Natural killer cell (primary cell): ENCODE measurements at regions not wholly inside any gene's neighbourhood (a gene's known extent, or its start where the extent isn't known, plus 50 kb on each side); places are given as distances from the start of the nearest gene placed in this dataset.

Experiments used
- ATAC-seq, 3 donors: fragments of 150-1000 bp in 2 of 3; fragments of 200-7000 bp in 1 of 3; cut with Tn5 transposase; 1 replicate in 1 of 3; 2 replicates in 2 of 3; pipeline ENCODE4 v1.10.0; 2021; ENCODE audit warnings: mild to moderate bottlenecking in 2 of 3, moderate library complexity in 2 of 3
- DNase-seq, 2 donors: peaks; one replicate each; pipeline versions ENCODE4 v3.0.0 to v3.0.0-alpha.2; 2013 to 2021; ENCODE audit warnings: mixed read lengths in 1 of 2
- H3K27ac ChIP-seq: one replicate; pipeline ENCODE4 v1.5.1; 2013; ENCODE audit warnings: mild to moderate bottlenecking, low read length
- H3K27me3 ChIP-seq: one replicate; pipeline ENCODE4 v1.6.1; 2013; ENCODE audit warnings: low read length; ENCODE audit not compliant: control insufficient read depth, insufficient read depth
- H3K36me3 ChIP-seq: one replicate; pipeline ENCODE4 v1.6.1; 2013; ENCODE audit warnings: low read length; ENCODE audit not compliant: control insufficient read depth, insufficient read depth
- H3K4me1 ChIP-seq: one replicate; pipeline ENCODE4 v1.6.1; 2013; ENCODE audit warnings: low read length; ENCODE audit not compliant: control insufficient read depth, insufficient read depth
- H3K4me3 ChIP-seq: one replicate; pipeline ENCODE4 v1.5.1; 2013; ENCODE audit warnings: low read length
- H3K9me3 ChIP-seq: one replicate; pipeline ENCODE4 v1.6.1; 2013; ENCODE audit warnings: low read length; ENCODE audit not compliant: control insufficient read depth, insufficient read depth
- H3K27ac Mint-ChIP-seq, 2 donors: one replicate each; pipeline ENCODE4 v1.8.0; 2022; ENCODE audit warnings: mild to moderate bottlenecking in 2 of 2, mixed read lengths in 2 of 2, moderate library complexity in 1 of 2
- H3K27me3 Mint-ChIP-seq, 2 donors: one replicate each; pipeline ENCODE4 v1.8.0; 2022; ENCODE audit warnings: low read depth in 2 of 2, mixed read lengths in 2 of 2
- H3K36me3 Mint-ChIP-seq: one replicate; pipeline ENCODE4 v1.8.0; 2022; ENCODE audit warnings: mixed read lengths
- H3K4me1 Mint-ChIP-seq, 2 donors: one replicate each; pipeline ENCODE4 v1.8.0; 2022; ENCODE audit warnings: mixed read lengths in 2 of 2
- H3K4me3 Mint-ChIP-seq: one replicate; pipeline ENCODE4 v1.8.0; 2022; ENCODE audit warnings: mild to moderate bottlenecking, moderate library complexity, mixed read lengths
- H3K9me3 Mint-ChIP-seq, 2 donors: one replicate each; pipeline ENCODE4 v1.8.0; 2022; ENCODE audit warnings: mixed read lengths in 2 of 2
- WGBS: methylation state at CpG from one replicate; pipeline ENCODE4 v1.1.7; 2013; ENCODE audit warnings: missing lambda C conversion rate; ENCODE audit not compliant: insufficient coverage; 5-methylcytosine and 5-hydroxymethylcytosine counted together
- intact Hi-C: fragments of 100-400 bp; cut with micrococcal nuclease; formaldehyde crosslinking; loops from one replicate; pipeline ENCODE4 v1.14.2; 2022
- TF ChIP-seq, protein P1 (sequence below): fragments of 200-600 bp; IDR thresholded peaks from one replicate; pipeline ENCODE4 v1.8.0; 2022; ENCODE audit warnings: antibody characterized with exemption

DNA sequence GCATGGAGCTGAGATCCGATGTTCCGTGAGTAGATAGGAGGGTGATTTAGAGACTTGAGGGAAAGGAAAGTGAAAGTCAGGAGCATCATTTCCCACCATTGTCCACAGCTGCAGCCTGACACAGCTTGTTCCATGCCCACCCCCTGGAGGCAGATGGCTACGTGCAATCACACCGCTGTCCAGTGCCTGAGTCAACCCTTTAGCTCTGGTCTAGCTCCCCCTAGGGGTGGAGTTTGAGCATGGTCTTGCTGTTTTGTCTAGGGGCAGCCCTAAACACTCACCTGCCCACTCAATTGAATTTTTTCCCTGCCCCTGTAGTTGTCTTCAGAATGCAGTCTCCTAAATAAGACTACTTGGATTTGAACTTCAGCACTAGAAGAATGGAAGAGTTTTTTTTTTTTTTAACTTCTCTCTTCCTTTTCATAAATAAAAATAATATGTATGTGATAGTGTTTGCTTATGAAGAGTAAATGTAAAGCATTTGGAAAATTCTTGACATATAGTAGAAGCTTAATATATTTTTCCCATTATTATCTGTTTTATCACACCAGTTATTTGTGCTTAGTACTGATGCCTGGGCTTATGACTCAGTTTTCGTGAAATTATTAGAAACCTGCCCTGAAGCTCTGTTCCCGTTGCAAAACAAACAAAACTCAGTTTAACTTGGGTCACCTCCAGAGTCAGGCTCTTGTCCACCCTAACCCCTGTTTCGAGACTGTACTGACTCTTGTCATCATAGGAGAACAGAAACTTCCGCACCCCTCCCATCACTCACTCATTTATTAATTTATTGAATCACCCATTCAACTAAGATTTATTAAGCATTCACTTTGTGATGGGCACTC lies 814.8 kb downstream of the MAFB start:
- no peak overlapping the region for H3K4me3 Mint-ChIP-seq
- Histone ChIP-seq H3K36me3 (no peaks in the 10 kb centered on the region), H3K4me3 (no peak overlapping the region), H3K27me3 (no peaks in the 10 kb centered on the region), H3K27ac (no peak overlapping the region), H3K4me1 (no peaks in the 10 kb centered on the region), H3K9me3 (no peaks in the 10 kb centered on the region)
- peak in 1 of 2 donors; percentile 6 for DNase-seq
- ATAC-seq: peak in 1 of 3 donors; percentile 35
- no peak overlapping the region for H3K27ac Mint-ChIP-seq
- H3K27me3 Mint-ChIP-seq: no peaks in the 10 kb centered on the region
- TF ChIP-seq, protein P1, sequence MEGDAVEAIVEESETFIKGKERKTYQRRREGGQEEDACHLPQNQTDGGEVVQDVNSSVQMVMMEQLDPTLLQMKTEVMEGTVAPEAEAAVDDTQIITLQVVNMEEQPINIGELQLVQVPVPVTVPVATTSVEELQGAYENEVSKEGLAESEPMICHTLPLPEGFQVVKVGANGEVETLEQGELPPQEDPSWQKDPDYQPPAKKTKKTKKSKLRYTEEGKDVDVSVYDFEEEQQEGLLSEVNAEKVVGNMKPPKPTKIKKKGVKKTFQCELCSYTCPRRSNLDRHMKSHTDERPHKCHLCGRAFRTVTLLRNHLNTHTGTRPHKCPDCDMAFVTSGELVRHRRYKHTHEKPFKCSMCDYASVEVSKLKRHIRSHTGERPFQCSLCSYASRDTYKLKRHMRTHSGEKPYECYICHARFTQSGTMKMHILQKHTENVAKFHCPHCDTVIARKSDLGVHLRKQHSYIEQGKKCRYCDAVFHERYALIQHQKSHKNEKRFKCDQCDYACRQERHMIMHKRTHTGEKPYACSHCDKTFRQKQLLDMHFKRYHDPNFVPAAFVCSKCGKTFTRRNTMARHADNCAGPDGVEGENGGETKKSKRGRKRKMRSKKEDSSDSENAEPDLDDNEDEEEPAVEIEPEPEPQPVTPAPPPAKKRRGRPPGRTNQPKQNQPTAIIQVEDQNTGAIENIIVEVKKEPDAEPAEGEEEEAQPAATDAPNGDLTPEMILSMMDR: no peak
- intact Hi-C loops: no loop called here
- no peaks in the 10 kb centered on the region for H3K4me1 Mint-ChIP-seq
- H3K36me3 Mint-ChIP-seq: no peaks in the 10 kb centered on the region
- no peaks in the 10 kb centered on the region for H3K9me3 Mint-ChIP-seq
- WGBS: 67% methylated on average over 8 of the region's 8 CpGs

DNA sequence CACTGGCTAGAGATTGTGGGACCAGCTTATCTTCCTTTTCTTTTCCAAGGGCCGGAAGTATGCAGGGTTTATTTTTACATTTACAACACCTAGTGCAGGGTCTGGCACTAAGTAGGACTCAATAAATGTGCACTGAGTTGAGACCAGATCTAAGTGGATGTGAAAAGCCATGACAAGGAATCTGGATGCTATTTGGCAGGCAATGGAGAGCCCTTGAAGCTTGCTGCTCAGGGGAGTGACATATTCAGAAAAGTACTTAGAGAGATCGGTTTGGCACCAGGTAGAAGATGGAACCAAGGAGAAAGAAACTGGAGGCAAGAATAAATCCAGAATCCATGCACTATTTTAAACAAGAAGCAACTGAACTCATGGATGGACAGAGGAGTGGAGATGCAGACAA lies 815.8 kb downstream of the MAFB start:
- no peaks in the 10 kb centered on the region for H3K27me3 ChIP-seq
- Mint-ChIP-seq H3K27ac (no peak overlapping the region), H3K27me3 (no peaks in the 10 kb centered on the region), H3K9me3 (no peaks in the 10 kb centered on the region), H3K4me3 (no peak overlapping the region), H3K36me3 (no peaks in the 10 kb centered on the region), H3K4me1 (no peaks in the 10 kb centered on the region)
- no peak for DNase-seq
- no peak for ATAC-seq
- no peaks in the 10 kb centered on the region for H3K4me1 ChIP-seq
- intact Hi-C loops: no loop called here
- no peaks in the 10 kb centered on the region for H3K9me3 ChIP-seq
- H3K36me3 ChIP-seq: no peaks in the 10 kb centered on the region
- H3K27ac ChIP-seq: no peak overlapping the region
- 78% methylated on average over 1 of the region's 2 CpGs for WGBS
- TF ChIP-seq, protein P1: no peak
- H3K4me3 ChIP-seq: no peak overlapping the region

DNA sequence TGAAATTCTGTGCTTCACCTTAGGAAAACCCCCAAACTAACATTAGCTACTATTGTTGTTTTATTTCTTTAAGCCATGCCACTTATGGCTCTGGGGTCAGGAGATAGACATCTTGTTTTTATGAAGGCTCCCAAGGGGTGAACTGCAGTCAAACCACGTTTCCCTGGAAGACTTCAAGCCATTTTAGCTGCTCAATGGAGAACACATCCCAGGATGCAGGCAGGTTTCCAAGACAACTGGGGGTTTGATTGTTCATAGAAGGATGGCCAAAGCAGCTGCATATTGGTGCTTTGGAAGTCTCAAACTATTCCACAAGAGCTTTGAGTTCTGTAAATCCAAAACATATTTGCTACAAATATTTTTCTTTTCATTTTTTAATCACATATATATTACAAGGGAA lies 818.0 kb downstream of the MAFB start:
- Histone ChIP-seq H3K4me1 (no peaks in the 10 kb centered on the region), H3K36me3 (no peaks in the 10 kb centered on the region), H3K27ac (no peak overlapping the region), H3K27me3 (no peaks in the 10 kb centered on the region), H3K9me3 (no peaks in the 10 kb centered on the region), H3K4me3 (no peak overlapping the region)
- TF ChIP-seq, protein P1: no peak
- Mint-ChIP-seq H3K4me3 (no peak overlapping the region), H3K27me3 (no peaks in the 10 kb centered on the region), H3K27ac (no peak overlapping the region), H3K9me3 (peaks cover 0 to 2% of the 10 kb centered on the region in 2 donors), H3K4me1 (no peaks in the 10 kb centered on the region), H3K36me3 (no peaks in the 10 kb centered on the region)
- WGBS: 32% methylated on average over 1 of the region's 1 CpG
- intact Hi-C loops: no loop called here
- ATAC-seq (no peak), DNase-seq (no peak)

DNA sequence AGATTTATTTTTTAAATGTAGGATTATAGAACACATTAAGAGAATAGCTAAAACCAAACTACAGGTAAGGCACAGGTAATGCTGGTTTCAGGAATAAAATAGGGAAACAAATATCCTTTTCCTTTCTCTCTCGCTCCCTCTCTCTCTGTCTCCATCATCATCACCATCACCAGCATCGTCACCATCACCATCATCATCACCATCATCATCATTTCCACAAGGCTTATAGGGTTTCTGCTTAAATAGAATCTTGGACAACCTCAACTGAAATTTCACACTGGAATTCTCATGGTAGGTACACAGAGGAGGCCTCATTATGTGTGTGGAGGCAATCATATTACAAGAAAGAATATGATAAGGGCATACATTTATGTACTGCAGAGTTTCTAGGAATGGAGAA lies 823.6 kb downstream of the MAFB start:
- Histone ChIP-seq H3K9me3 (no peaks in the 10 kb centered on the region), H3K4me3 (no peak overlapping the region), H3K27me3 (no peaks in the 10 kb centered on the region), H3K36me3 (no peaks in the 10 kb centered on the region), H3K4me1 (no peaks in the 10 kb centered on the region), H3K27ac (no peak overlapping the region)
- TF ChIP-seq, protein P1: no peak
- no peak overlapping the region for H3K27ac Mint-ChIP-seq
- H3K27me3 Mint-ChIP-seq: no peaks in the 10 kb centered on the region
- no peak for ATAC-seq
- intact Hi-C loops: no loop called here
- no peaks in the 10 kb centered on the region for H3K36me3 Mint-ChIP-seq
- H3K4me1 Mint-ChIP-seq: no peaks in the 10 kb centered on the region
- H3K9me3 Mint-ChIP-seq: peaks cover 0 to 2% of the 10 kb centered on the region in 2 donors
- H3K4me3 Mint-ChIP-seq: no peak overlapping the region
- no peak for DNase-seq
- WGBS: 85% methylated on average over 2 of the region's 2 CpGs
